ACC112 (cell line): ENCODE measurements at regions not wholly inside any gene's neighbourhood (a gene's known extent, or its start where the extent isn't known, plus 50 kb on each side); places are given as distances from the start of the nearest gene placed in this dataset.
"Not testable (repeated sequence)": the region's sequence is repeated elsewhere in the genome, so short reads cannot be mapped to it uniquely, and the experiment has no call there.

ENCODE experiments used
- H2AFZ ChIP-seq: fragments of 200-600 bp; sonication (generic); one replicate; pipeline ENCODE4 v1.6.0; 2017; ENCODE audit warnings: antibody characterized with exemption, low read length; ENCODE audit not compliant: unreplicated experiment
- H3K27ac ChIP-seq: fragments of 200-600 bp; sonication (generic); 2 replicates; pipeline ENCODE4 v1.5.1; 2014; ENCODE audit warnings: low read depth, mild to moderate bottlenecking, antibody characterized with exemption, low read length, moderate library complexity
- H3K27me3 ChIP-seq: fragments of 200-600 bp; sonication (generic); 2 replicates; pipeline ENCODE4 v1.6.1; 2014; ENCODE audit warnings: mild to moderate bottlenecking, antibody characterized with exemption, low read length, moderate library complexity, mixed read lengths; ENCODE audit not compliant: insufficient read depth
- H3K36me3 ChIP-seq: fragments of 200-600 bp; sonication (generic); 2 replicates; pipeline ENCODE4 v1.6.1; 2016; ENCODE audit warnings: mild to moderate bottlenecking, antibody characterized with exemption, low read length, moderate library complexity, mixed read lengths; ENCODE audit not compliant: insufficient read depth
- H3K4me1 ChIP-seq: fragments of 200-600 bp; sonication (generic); one replicate; pipeline ENCODE4 v1.6.1; 2016; ENCODE audit warnings: low read length, mixed read lengths; ENCODE audit not compliant: insufficient read depth, unreplicated experiment, control insufficient read depth
- H3K4me3 ChIP-seq: fragments of 200-600 bp; sonication (generic); 2 replicates; pipeline ENCODE4 v1.5.1; 2014; ENCODE audit warnings: mild to moderate bottlenecking, low read depth, low read length
- H3K79me2 ChIP-seq: fragments of 200-600 bp; sonication (generic); one replicate; pipeline ENCODE4 v1.6.0; 2016; ENCODE audit warnings: low read length; ENCODE audit not compliant: control insufficient read depth, unreplicated experiment, insufficient read depth

GRCh38 chrX:2566055-2566454 lies 65.3 kb upstream of the DHRSX start:
- Histone ChIP-seq H3K4me3 (no peak overlapping the region), H3K4me1 (no peaks in the 10 kb centered on the region), H3K36me3 (no peaks in the 10 kb centered on the region), H3K27me3 (peaks cover 13% of the 10 kb centered on the region), H3K27ac (no peak overlapping the region), H3K79me2 (no peaks in the 10 kb centered on the region), H2AFZ (no peak overlapping the region)

GRCh38 chrX:2561456-2561855 lies 60.7 kb upstream of the DHRSX start:
- Histone ChIP-seq H3K4me3 (no peak overlapping the region), H3K4me1 (no peaks in the 10 kb centered on the region), H3K27me3 (peaks cover 56% of the 10 kb centered on the region), H3K27ac (no peak overlapping the region), H3K79me2 (no peaks in the 10 kb centered on the region), H3K36me3 (no peaks in the 10 kb centered on the region), H2AFZ (no peak overlapping the region)

GRCh38 chrX:2559124-2559523 lies 58.3 kb upstream of the DHRSX start:
- no peaks in the 10 kb centered on the region for H3K36me3 ChIP-seq
- peaks cover 80% of the 10 kb centered on the region for H3K27me3 ChIP-seq
- H3K27ac ChIP-seq, result no peak overlapping the region
- no peak overlapping the region for H3K4me3 ChIP-seq
- no peaks in the 10 kb centered on the region for H3K4me1 ChIP-seq
- H2AFZ ChIP-seq, result no peak overlapping the region
- H3K79me2 ChIP-seq, result no peaks in the 10 kb centered on the region

- H3K36me3 ChIP-seq, result no peaks in the 10 kb centered on the region
- H3K4me1 ChIP-seq, result no peaks in the 10 kb centered on the region
- H3K79me2 ChIP-seq, result no peaks in the 10 kb centered on the region
- peaks cover 95% of the 10 kb centered on the region for H3K27me3 ChIP-seq
- H2AFZ ChIP-seq, result no peak overlapping the region
- H3K4me3 ChIP-seq, result no peak overlapping the region
- no peak overlapping the region for H3K27ac ChIP-seq
Observed at GRCh38 chrX:2554891-2555290, 54.1 kb upstream of the DHRSX start.

- H3K27ac ChIP-seq, H3K4me3 ChIP-seq, H2AFZ ChIP-seq, H3K4me1 ChIP-seq, H3K79me2 ChIP-seq, H3K36me3 ChIP-seq: not testable (repeated sequence)
- peaks cover 95% of the 10 kb centered on the region for H3K27me3 ChIP-seq
Observed at GRCh38 chrX:2554066-2554465, 53.3 kb upstream of the DHRSX start.

- H3K4me1 ChIP-seq, result no peaks in the 10 kb centered on the region
- H3K27me3 ChIP-seq, result peaks cover 91% of the 10 kb centered on the region
- no peak overlapping the region for H3K4me3 ChIP-seq
- no peaks in the 10 kb centered on the region for H3K79me2 ChIP-seq
- H3K36me3 ChIP-seq, result no peaks in the 10 kb centered on the region
- no peak overlapping the region for H3K27ac ChIP-seq
- H2AFZ ChIP-seq, result no peak overlapping the region
Observed at GRCh38 chrX:2552621-2553201, 51.9 kb upstream of the DHRSX start.

GRCh38 chrX:2550328-2551020 lies 49.7 kb upstream of the DHRSX start:
- peaks cover 84% of the 10 kb centered on the region for H3K27me3 ChIP-seq
- no peaks in the 10 kb centered on the region for H3K79me2 ChIP-seq
- no peaks in the 10 kb centered on the region for H3K36me3 ChIP-seq
- H3K27ac ChIP-seq, result no peak overlapping the region
- H2AFZ ChIP-seq, result no peak overlapping the region
- H3K4me3 ChIP-seq, result no peak overlapping the region
- H3K4me1 ChIP-seq, result no peaks in the 10 kb centered on the region
